Testis (tissue), 2 donors: ENCODE measurements at regions not wholly inside any gene's neighbourhood (a gene's known extent, or its start where the extent isn't known, plus 50 kb on each side); places are given as distances from the start of the nearest gene placed in this dataset.

Experiments
- DNase-seq: peaks from one replicate; pipeline ENCODE4 v3.0.0-alpha.2; 2019
- H3K27ac ChIP-seq, 2 donors: fragments of 200-600 bp; sonication (generic); one replicate each; pipeline ENCODE4 v1.5.1; 2019
- H3K27me3 ChIP-seq: fragments of 200-600 bp; sonication (generic); one replicate; pipeline ENCODE4 v1.5.1; 2019
- H3K36me3 ChIP-seq: fragments of 200-600 bp; sonication (generic); one replicate; pipeline ENCODE4 v1.5.1; 2017; ENCODE audit warnings: low read depth; ENCODE audit errors: missing control alignments
- H3K4me1 ChIP-seq: fragments of 200-600 bp; sonication (generic); one replicate; pipeline ENCODE4 v1.5.1; 2019
- H3K4me3 ChIP-seq, 2 donors: fragments of 200-600 bp; sonication (generic); one replicate each; pipeline ENCODE4 v1.5.1; 2017 to 2019
- H3K9me3 ChIP-seq: fragments of 200-600 bp; sonication (generic); one replicate; pipeline ENCODE4 v1.5.1; 2017
- CTCF ChIP-seq, 3 experiments: fragments of 450-650 bp in 2 of 3; fragments of 200-600 bp in 1 of 3; sonication (generic) in 1 of 3; IDR thresholded peaks; one replicate each; pipeline ENCODE4 v1.5.1; 2016 to 2019; ENCODE audit warnings: antibody characterized with exemption in 3 of 3, mild to moderate bottlenecking in 2 of 3, moderate library complexity in 1 of 3
- POLR2A ChIP-seq: fragments of 450-650 bp; IDR thresholded peaks from one replicate; pipeline ENCODE4 v1.6.1; 2017; ENCODE audit warnings: antibody characterized with exemption, mild to moderate bottlenecking, moderate library complexity
- WGBS, 2 donors: methylation state at CpG; one replicate each; pipeline ENCODE4 v1.1.5; 2018; 5-methylcytosine and 5-hydroxymethylcytosine counted together
- intact Hi-C: fragments of 100-400 bp; cut with DNase I; formaldehyde crosslinking; loops from one replicate; pipeline ENCODE4 v1.15.1; 2023; ENCODE audit warnings: low total_unique reads

- intact Hi-C loops: loop anchor here (5.0 kb wide), 1 partner anchor 70 kb away; no protein-coding TSS in a partner anchor
- Histone ChIP-seq H3K4me3 (no peak overlapping the region), H3K4me1 (peaks cover 76% of the 10 kb centered on the region), H3K9me3 (no peaks in the 10 kb centered on the region), H3K36me3 (no peaks in the 10 kb centered on the region), H3K27me3 (no peaks in the 10 kb centered on the region), H3K27ac (peak overlapping the region; percentile 95 to 98)
- DNase-seq: peak; percentile 85
- no peak for TF ChIP-seq POLR2A
- TF ChIP-seq CTCF (IDR thresholded peaks at IDR 0.05): no peak
- WGBS, 2 donors: 23 to 24% methylated on average over 7 of the region's 7 CpGs
These were observed 53.5 kb upstream of the TARBP1 start for GRCh38 chr1:234532503-234532922.

GRCh38 chr1:234531151-234531635, 52.2 kb upstream of the TARBP1 start:
- no peaks in the 10 kb centered on the region for H3K36me3 ChIP-seq
- TF ChIP-seq CTCF (IDR thresholded peaks at IDR 0.05): no peak
- no peak for TF ChIP-seq POLR2A
- H3K4me1 ChIP-seq: peaks cover 63% of the 10 kb centered on the region
- peak; percentile 45 for DNase-seq
- intact Hi-C loops: loop anchor here (5.0 kb wide), 1 partner anchor 71 kb away; no protein-coding TSS in a partner anchor
- no peaks in the 10 kb centered on the region for H3K27me3 ChIP-seq
- H3K4me3 ChIP-seq: peak overlapping the region in 1 of 2 donors; percentile 25
- H3K27ac ChIP-seq: peak overlapping the region; percentile 95 to 98
- no peaks in the 10 kb centered on the region for H3K9me3 ChIP-seq
- 16 to 33% methylated on average over 17 to 20 of the region's 20 CpGs for WGBS, 2 donors

DNA sequence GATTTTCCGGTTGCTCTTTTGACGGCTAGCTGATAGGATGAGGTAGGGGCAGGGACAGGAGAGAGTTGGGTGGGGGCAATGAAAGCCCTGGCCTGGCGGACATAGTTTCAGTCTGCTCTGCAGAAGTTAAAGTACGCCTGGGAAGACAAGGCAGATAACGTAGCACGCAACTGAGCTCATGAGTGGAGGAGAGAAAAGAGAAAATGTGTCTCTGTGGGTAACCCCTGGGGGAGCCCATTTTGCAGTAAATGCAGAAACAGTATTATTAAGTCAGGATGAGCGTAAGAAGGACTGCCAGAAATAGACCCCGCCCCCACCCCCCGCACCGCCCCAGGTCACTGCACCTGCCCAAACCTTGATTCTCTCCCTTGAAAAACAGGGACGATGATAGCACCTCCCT, 51.7 kb upstream of the TARBP1 start:
- peak overlapping the region in 1 of 2 donors; percentile 25 for H3K4me3 ChIP-seq
- no peaks in the 10 kb centered on the region for H3K27me3 ChIP-seq
- no peaks in the 10 kb centered on the region for H3K9me3 ChIP-seq
- DNase-seq: no peak
- H3K27ac ChIP-seq: peak overlapping the region; percentile 95 to 98
- peaks cover 58% of the 10 kb centered on the region for H3K4me1 ChIP-seq
- 53 to 72% methylated on average over 11 of the region's 11 CpGs for WGBS, 2 donors
- intact Hi-C loops: loop anchor here (5.0 kb wide), 1 partner anchor 72 kb away; no protein-coding TSS in a partner anchor
- TF ChIP-seq CTCF (IDR thresholded peaks at IDR 0.05) (no peak), POLR2A (no peak)
- H3K36me3 ChIP-seq: no peaks in the 10 kb centered on the region

DNA sequence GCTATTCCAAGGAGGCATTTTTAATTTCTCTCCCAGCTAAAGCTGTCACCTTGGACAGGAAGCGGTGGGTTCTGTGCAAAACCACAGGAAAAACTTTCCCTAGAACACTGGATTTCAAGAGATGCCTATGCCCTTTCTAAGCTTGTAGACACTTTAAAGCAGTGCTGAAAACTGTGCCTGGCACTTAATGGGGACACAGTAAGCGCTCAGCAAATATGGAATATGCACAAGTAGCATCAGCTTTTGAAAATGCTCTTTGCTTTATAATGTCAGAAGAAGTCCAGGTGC, 50.9 kb upstream of the TARBP1 start:
- no peak overlapping the region for H3K27ac ChIP-seq
- no peaks in the 10 kb centered on the region for H3K27me3 ChIP-seq
- no peaks in the 10 kb centered on the region for H3K36me3 ChIP-seq
- WGBS, 2 donors: 89 to 98% methylated on average over 2 of the region's 2 CpGs
- intact Hi-C loops: loop anchor here (5.0 kb wide), 1 partner anchor 72 kb away; no protein-coding TSS in a partner anchor
- no peaks in the 10 kb centered on the region for H3K9me3 ChIP-seq
- H3K4me1 ChIP-seq: peaks cover 50% of the 10 kb centered on the region
- TF ChIP-seq CTCF (IDR thresholded peaks at IDR 0.05) (no peak), POLR2A (no peak)
- no peak overlapping the region for H3K4me3 ChIP-seq
- DNase-seq: no peak
